Activated CD8-positive, alpha-beta memory T cell treated with anti-CD3 and anti-CD28 coated beads, Interleukin-2, amount 50 U/mL, for 4 hours (primary cell): ENCODE measurements at regions not wholly inside any gene's neighbourhood (a gene's known extent, or its start where the extent isn't known, plus 50 kb on each side); places are given as distances from the start of the nearest gene placed in this dataset.
"Not testable (repeated sequence)": the region's sequence is repeated elsewhere in the genome, so short reads cannot be mapped to it uniquely, and the experiment has no call there.

ENCODE experiments used
- DNase-seq: peaks from one replicate; pipeline ENCODE4 v3.0.0-alpha.2; 2020

DNA sequence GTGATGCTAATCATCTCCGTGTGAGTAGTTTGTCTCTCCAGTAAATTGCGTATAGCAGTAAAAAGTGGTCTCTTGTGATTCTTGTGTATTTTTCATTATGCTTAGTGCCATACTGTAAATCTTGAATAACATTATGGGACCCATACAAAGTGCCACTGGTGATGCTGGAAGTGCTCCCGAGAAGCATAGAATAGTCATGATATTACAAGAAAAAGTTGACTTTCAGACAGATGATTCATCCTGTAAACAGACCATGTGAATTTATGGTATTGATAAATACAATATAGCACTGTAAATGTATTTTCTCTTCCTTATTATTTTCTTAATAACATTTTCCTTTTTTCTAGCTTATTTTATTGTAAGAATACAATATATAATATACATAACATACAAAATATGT is 74.6 kb upstream of the CDK6 start:
- DNase-seq: no peak

DNA sequence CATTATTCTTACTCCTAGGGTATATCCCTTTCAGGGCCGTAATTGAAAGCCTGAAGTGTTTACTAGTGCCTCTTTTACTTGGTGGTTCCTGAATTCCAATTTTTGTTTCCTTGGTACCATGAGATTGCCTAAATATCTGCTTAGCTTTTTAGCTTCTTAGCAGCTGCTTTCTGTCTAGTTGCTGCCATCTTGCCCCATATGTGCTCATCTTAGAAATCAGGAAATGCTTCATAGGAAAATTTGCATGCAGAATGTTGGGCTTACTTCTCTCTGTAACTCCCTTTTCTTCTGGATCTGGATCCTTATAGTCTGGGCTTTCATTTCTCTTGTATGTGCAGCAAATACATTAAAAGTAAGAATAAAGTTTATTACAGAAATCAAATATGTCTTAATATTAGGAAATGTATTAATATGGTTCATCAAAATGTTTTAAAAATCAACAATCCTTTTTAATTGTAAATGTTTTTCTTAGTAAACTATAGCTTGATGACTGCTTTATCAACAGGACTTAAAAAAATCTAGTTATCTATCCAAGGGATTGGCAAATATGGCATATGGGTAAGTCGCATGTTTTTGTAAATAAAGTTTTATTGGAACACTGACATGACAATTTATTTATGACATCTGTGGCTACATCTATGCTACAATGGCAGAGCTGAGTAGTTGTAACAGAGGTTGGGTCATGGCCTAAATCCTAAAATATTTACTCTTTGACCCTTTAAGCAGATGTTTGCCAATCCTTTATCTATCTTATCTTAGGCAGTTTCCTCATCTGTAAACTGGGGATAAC is 73.5 kb upstream of the CDK6 start:
- no peak for DNase-seq

DNA sequence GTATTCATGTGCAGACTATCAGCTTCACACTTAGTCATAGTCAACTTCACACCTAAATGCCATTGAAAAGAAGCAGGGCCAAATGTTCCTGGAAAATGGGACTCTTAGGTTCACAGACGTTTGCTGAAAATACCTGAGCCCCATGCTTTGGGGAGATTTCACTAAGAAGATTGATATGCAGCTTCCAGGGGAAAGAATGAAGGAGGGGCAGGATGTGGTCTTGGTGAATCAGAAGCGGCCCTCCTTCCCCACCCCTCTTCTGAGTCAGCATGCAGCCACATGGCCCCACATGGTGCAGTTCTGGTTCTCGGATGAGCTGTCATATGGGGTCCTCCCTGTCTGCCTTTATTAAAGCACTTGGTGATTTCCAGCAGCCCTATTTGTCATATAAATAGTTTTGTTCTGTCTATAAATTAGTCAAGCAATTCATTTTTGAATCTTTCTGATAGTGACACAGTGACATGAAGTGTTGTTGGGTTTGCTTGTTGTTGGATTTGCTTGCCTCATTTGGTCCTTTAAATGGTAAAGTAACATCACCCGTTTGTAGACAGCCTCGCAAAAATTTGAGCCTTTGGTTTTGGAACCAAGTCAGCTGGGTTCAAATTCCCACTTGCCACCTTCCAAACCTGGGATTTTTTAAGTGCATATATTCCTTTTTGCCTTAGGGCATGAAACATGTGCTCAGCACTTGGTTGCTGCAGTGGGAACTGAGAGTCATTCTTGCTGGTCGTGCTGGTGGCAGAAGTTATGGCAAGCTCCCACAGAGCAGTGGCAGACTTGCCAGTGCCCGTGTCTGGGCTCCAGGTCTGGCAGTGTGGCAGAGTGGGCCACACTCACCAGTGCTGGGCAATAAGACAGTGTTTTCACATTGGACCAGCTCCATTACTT is 68.1 kb upstream of the CDK6 start:
- DNase-seq: peak; percentile 78

DNA sequence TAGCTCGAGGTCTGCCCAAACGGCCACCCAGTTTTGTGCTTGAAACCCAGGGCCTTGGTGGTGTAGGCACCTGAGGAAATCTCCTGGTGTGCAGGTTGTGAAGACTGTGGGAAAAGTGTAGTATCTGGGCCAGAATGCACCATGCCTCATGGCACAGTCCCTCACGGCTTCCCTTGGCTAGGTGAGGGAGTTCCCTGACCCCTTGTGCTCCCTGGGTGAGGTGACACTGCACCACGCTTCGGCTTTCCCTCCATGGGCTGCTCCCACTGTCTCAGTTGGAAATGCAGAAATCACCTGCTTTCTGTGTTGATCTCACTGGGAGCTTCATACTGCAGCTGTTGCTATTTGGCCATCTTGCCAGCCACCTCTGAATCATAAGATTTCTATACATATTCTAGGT is 62.4 kb upstream of the CDK6 start:
- DNase-seq: no peak

DNA sequence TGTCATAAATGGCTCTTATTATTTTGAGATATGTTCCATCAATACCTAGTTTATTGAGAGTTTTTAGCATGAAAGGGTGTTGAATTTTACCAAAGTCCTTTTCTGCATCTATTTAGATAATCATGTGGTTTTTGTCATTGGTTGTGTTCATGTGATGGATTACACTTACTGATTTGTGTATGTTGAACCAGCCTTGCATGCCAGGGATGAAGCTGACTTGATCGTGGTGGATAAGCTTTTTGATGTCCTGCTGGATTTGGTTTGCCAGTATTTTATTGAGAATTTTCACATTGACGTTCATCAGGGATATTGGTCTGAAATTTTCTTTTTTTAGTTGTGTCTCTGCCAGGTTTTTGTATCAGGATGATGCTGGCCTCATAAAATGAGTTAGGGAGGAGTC is 58.5 kb upstream of the CDK6 start:
- not testable (repeated sequence) for DNase-seq

DNA sequence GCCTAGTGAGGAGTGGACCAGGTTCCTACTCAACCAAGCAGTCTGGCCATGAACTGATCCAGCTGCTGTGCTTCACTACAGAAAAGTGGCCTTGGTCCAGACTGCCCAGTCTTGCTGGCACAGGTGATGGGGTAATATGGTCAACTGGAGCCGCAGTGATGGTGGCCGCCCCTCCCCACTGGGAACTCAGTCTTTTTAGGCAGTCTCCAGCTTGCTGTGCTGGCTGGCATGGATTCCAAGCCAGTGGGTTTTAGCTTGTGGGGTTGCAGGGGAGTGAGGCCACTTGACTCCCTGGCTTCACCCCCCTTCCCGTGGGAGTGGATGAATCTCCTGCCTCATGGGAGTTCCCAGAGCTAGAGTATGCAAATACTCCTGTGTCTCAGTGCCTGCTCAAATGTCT is 52.7 kb upstream of the CDK6 start:
- no peak for DNase-seq
